SK-N-MC (cell line): ENCODE measurements at regions not wholly inside any gene's neighbourhood (a gene's known extent, or its start where the extent isn't known, plus 50 kb on each side); places are given as distances from the start of the nearest gene placed in this dataset.
"Not testable (repeated sequence)": the region's sequence is repeated elsewhere in the genome, so short reads cannot be mapped to it uniquely, and the experiment has no call there.

Source experiments
- DNase-seq: peaks from one replicate; pipeline ENCODE4 v3.0.0-alpha.2; 2011; ENCODE audit warnings: low read depth, low spot score
- H3K27ac ChIP-seq: fragments of 200-600 bp; sonication (generic); 2 replicates; pipeline ENCODE4 v1.5.1; 2016; ENCODE audit warnings: mixed run types
- H3K36me3 ChIP-seq: fragments of 200-600 bp; sonication (generic); 2 replicates; pipeline ENCODE4 v1.6.1; 2017; ENCODE audit warnings: antibody characterized with exemption, low read length, mixed read lengths; ENCODE audit not compliant: insufficient read depth
- H3K4me3 ChIP-seq: fragments of 200-600 bp; sonication (generic); 2 replicates; pipeline ENCODE4 v1.5.1; 2016
- H3K9ac ChIP-seq: fragments of 200-600 bp; sonication (generic); 2 replicates; pipeline ENCODE4 v1.8.0; 2017; ENCODE audit warnings: mixed run types, mixed read lengths; ENCODE audit not compliant: insufficient read length
- H3K9me3 ChIP-seq: fragments of 200-600 bp; sonication (generic); 2 replicates; pipeline ENCODE4 v1.6.1; 2017; ENCODE audit warnings: low read depth, mild to moderate bottlenecking, antibody characterized with exemption, low read length, moderate library complexity, mixed read lengths
- EZH2 ChIP-seq: fragments of 200-600 bp; sonication (generic); IDR thresholded peaks from one replicate; pipeline ENCODE4 v1.6.1; 2017; ENCODE audit warnings: antibody characterized with exemption
- FOXP2 ChIP-seq: optimal IDR thresholded peaks from 2 replicates; pipeline ENCODE3; 2011; ENCODE audit warnings: mild to moderate bottlenecking, moderate library complexity; ENCODE audit not compliant: insufficient read depth; ENCODE audit errors: extremely low read length, control extremely low read depth
- POLR2AphosphoS5 ChIP-seq: IDR thresholded peaks from 2 replicates; pipeline ENCODE4 v1.6.1; 2012; ENCODE audit warnings: mild to moderate bottlenecking, low read depth, low read length, borderline replicate concordance

DNA sequence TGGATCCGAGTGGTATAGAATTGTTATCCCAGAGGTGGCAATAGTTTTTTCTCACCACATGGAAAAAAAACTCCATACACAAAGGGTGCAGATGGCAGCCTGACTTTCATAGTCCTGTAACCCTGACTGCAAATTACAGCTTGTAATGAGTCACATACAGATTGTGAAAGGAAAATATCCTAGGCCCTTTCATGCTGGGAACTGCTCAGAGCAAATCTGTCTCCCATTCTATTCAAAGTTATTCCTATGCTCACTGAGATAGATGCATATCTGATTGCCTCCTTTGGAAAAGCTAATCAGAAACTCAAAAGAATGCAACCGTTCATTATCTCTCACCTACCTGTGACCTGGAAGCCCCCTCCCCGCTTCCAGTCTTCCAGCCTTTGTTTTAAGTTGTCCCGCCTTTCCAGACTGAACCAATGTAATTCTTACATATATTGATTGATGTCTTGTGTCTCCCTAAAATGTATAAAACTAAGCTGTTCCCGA is 108.7 kb upstream of the MAP3K4 start:
- Histone ChIP-seq H3K9me3 (no peaks in the 10 kb centered on the region), H3K4me3 (no peak overlapping the region), H3K27ac (no peak overlapping the region), H3K9ac (no peak overlapping the region), H3K36me3 (no peaks in the 10 kb centered on the region)
- DNase-seq: no peak
- TF ChIP-seq EZH2 (no peak), POLR2AphosphoS5 (no peak), FOXP2 (no peak)

DNA sequence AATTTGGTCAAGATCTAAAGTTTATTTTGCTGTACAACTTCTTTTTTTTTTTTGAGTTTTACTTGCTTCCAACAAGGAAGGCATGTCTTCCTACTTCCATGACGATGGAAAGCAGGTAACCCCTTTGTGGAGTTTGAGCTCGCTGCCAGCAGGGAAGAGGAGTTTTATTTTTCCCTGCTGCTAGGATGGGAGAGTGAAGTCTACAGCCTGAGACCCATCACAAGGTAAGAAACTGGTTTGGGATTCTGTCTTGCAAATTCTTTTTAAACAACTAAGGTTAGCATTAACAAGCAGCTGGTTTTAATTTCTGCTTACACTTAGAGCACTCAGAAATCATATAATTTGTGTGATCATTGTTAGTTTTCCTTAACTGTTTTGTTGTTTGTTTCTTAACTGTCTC is 108.0 kb upstream of the MAP3K4 start:
- Histone ChIP-seq H3K27ac (no peak overlapping the region), H3K9ac (no peak overlapping the region), H3K9me3 (no peaks in the 10 kb centered on the region), H3K4me3 (no peak overlapping the region), H3K36me3 (no peaks in the 10 kb centered on the region)
- TF ChIP-seq FOXP2: no peak
- TF ChIP-seq EZH2: no peak
- no peak for TF ChIP-seq POLR2AphosphoS5
- no peak for DNase-seq

DNA sequence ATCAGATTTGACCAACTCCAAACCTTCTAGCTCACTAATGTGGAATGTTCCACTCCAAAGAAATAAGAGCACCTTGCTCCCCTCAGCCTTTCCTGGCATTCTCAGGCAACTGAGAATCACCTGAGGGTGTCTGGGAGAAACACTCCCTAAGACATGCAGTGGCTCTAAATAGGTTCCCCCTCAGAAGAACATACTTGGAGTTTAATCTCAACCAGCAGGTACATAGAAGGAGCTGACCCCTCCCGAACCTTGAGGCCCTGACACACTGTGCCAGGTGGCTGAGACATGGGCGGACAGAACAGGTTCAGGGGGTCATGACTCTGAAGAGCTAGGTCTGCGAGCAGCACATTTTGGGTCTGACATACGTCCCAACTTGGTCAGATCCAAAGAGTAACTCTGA is 107.6 kb upstream of the MAP3K4 start:
- no peak overlapping the region for H3K4me3 ChIP-seq
- no peak overlapping the region for H3K27ac ChIP-seq
- H3K9me3 ChIP-seq: no peaks in the 10 kb centered on the region
- DNase-seq: no peak
- TF ChIP-seq POLR2AphosphoS5 (no peak), FOXP2 (no peak), EZH2 (no peak)
- no peaks in the 10 kb centered on the region for H3K36me3 ChIP-seq
- no peak overlapping the region for H3K9ac ChIP-seq

DNA sequence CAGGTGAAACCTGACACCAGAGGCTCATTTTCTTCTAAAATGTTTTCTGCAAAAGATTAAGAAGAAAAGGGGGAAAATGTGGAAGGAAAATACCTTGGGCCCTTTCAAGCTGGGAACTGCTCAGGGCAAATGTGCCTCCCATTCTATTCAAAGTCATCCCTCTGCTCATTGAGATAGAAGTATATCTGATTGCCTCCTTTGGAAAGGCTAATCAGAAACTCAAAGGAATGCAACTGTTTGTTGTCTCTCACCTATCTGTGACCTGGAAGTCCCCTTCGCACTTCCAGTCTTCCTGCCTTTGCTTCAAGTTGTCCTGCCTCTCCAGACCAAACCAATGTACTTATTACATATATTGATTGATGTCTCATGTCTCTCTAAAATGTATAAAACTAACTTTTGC is 102.4 kb upstream of the MAP3K4 start:
- H3K4me3 ChIP-seq, H3K9me3 ChIP-seq, DNase-seq, H3K27ac ChIP-seq, H3K36me3 ChIP-seq, H3K9ac ChIP-seq: not testable (repeated sequence)

DNA sequence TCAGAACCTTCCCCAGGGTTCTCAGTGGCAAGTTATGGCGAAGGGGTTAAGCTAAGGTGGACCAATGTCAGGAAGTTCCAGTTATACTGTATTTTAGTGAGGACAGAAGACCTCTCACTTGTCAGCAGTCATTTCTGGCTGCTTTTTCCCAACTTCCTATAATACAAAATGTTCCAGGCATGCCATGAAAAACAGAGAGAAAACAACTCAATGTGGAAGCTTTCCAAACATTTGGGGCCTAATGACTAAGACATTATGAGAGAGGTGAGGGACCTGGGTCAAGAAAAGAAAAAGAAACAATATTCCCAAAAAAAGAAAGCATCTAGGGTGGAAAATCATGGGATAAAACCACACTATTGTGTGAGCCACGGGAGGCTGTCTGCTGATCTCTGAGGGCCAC is 99.9 kb upstream of the MAP3K4 start:
- TF ChIP-seq POLR2AphosphoS5 (no peak), EZH2 (no peak), FOXP2 (no peak)
- no peak for DNase-seq
- no peak overlapping the region for H3K27ac ChIP-seq
- H3K36me3 ChIP-seq: no peaks in the 10 kb centered on the region
- H3K9ac ChIP-seq: no peak overlapping the region
- H3K4me3 ChIP-seq: no peak overlapping the region
- H3K9me3 ChIP-seq: no peaks in the 10 kb centered on the region

DNA sequence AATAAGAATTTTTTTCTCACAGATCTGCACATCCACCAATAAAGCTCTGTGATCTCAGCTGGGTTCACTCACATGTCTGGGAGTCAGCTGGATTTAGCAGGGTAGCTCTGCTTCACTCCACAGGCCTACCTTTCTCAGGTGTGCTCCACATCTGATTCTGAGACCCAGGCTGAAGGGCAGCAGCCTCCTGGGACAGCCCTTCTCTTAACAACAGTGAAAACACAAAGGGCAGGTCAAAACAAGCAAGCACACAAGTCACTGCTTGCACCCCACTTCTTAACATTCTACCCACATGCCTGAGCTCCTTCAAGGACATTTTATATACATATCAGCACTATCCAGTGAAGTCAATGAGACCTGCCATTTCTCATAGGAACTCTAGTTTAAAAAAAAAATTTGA is 96.0 kb upstream of the MAP3K4 start:
- DNase-seq: no peak
- TF ChIP-seq FOXP2 (no peak), POLR2AphosphoS5 (no peak), EZH2 (no peak)
- Histone ChIP-seq H3K9ac (no peak overlapping the region), H3K4me3 (no peak overlapping the region), H3K36me3 (no peaks in the 10 kb centered on the region), H3K27ac (no peak overlapping the region), H3K9me3 (no peaks in the 10 kb centered on the region)

DNA sequence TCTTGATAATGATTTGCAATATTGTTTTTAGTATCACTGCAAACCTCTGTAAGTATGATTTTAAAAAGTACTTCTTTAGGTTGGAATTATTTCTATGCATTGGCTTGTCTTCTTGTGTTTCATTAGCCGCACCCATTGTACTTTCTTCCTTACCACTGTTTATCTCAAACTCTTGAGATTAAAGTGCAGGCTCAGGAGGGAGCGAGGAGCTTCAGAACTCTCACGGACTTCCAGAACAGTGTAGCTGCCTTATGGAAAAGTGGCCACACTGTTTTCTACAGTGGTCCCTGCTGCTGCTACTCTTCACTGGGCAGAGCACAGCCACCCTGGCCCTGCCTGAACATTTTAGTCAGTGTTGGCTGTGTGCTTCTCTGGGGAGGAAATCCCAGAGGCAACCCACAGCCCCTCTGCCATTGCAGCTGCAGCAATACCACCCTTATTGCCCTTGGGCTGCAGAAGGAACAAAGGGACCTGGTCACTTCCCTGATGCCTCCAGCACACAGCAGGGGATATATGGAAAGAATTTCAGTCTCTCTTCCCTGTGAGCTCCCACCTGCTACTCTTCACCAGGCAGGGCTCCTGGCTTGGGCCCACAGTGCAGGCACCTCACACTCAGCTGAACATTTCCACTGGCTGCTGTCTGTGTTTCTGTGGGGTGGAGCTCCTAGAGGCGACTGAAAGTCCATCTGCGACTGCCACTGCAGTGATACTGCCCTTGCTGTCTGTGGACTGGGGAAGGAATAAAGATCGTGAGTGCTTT is 91.7 kb upstream of the MAP3K4 start:
- Histone ChIP-seq H3K9me3 (no peaks in the 10 kb centered on the region), H3K9ac (no peak overlapping the region), H3K4me3 (no peak overlapping the region), H3K27ac (no peak overlapping the region), H3K36me3 (no peaks in the 10 kb centered on the region)
- DNase-seq: no peak
- no peak for TF ChIP-seq POLR2AphosphoS5
- no peak for TF ChIP-seq FOXP2
- no peak for TF ChIP-seq EZH2

DNA sequence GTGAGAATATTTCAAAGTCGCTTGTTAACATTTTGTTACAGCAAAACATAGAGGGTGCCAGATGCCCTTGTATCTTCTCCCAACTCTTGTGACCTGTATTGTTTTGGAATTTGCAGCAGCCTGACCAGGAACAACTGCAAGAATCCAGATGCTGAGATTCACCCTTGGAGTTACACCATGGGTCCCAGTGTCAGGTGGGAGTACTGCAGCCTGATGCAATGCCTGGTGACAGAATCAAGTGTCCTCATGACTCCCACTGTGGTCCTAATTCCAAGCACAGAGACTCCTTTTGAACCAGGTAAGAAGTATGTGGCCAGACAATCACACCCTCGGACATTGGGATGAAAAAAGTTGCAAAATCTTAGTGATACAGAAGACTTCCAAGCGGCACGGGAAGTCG is 79.6 kb upstream of the MAP3K4 start:
- no peak overlapping the region for H3K4me3 ChIP-seq
- no peaks in the 10 kb centered on the region for H3K9me3 ChIP-seq
- H3K9ac ChIP-seq: no peak overlapping the region
- H3K27ac ChIP-seq: no peak overlapping the region
- no peaks in the 10 kb centered on the region for H3K36me3 ChIP-seq
- no peak for TF ChIP-seq POLR2AphosphoS5
- no peak for TF ChIP-seq FOXP2
- TF ChIP-seq EZH2: no peak
- DNase-seq: no peak

DNA sequence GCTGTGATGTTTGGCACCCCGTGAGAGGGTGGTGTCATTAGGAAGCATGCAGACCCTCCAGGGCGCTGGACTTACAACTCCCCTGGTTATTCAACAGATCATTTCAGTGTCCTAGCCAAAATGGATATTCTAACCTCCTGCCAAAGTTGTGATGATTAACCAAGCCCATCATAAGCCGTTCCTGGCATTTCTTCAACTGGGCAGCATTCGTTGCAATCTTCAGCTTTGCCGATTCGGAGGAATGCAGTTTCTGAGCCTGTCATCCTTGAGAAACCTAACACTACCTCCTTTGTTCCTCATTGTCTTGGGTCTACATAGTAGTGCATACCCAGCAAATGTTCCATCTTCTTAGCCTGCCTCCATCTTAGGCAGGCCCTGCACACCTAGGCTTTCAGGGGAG is 79.2 kb upstream of the MAP3K4 start:
- DNase-seq: no peak
- TF ChIP-seq POLR2AphosphoS5 (no peak), EZH2 (no peak), FOXP2 (no peak)
- H3K9ac ChIP-seq: no peak overlapping the region
- H3K36me3 ChIP-seq: no peaks in the 10 kb centered on the region
- H3K27ac ChIP-seq: no peak overlapping the region
- H3K9me3 ChIP-seq: no peaks in the 10 kb centered on the region
- no peak overlapping the region for H3K4me3 ChIP-seq
